ENCODE measurements at regions not wholly inside any gene's neighbourhood (a gene's known extent, or its start where the extent isn't known, plus 50 kb on each side); places are given as distances from the start of the nearest gene placed in this dataset.

DNA sequence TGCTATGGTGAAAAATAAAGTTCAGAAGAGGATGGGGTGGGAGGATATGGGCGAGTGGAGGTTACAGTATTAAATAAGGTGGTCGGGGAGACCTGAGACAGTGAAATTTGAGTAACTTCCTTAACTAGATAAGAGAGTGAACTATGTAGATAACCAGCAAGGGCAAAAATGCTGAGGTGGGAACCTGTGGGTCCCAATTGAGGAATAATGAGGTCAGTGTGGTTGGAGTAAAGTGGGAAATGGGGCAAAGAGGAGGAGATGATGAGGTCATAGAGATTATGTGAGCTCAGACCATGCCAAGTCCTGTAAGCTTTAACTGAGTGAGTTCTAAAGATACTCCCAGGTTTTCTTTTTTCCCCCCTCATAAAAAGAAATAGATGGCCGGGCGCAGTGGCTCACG, 614.6 kb upstream of the PLXNA2 start:
- intact Hi-C loops (cut with DNase I): no loop called here
- no peaks in the 10 kb centered on the region for H3K27me3 ChIP-seq
- DNase-seq: no peak
- no peak overlapping the region for H3K27ac ChIP-seq
- H3K4me3 ChIP-seq: no peak overlapping the region
- no peaks in the 10 kb centered on the region for H3K4me1 ChIP-seq
- 71 to 81% methylated on average over 5 of the region's 5 CpGs for WGBS, 2 donors
- no peaks in the 10 kb centered on the region for H3K9me3 ChIP-seq
- no peaks in the 10 kb centered on the region for H3K36me3 ChIP-seq
- TF ChIP-seq POLR2AphosphoS5 (IDR thresholded peaks at IDR 0.05) (no peak), EP300 (IDR thresholded peaks at IDR 0.05) (no peak), POLR2A (IDR thresholded peaks at IDR 0.05) (no peak)
- TF ChIP-seq, protein P1, sequence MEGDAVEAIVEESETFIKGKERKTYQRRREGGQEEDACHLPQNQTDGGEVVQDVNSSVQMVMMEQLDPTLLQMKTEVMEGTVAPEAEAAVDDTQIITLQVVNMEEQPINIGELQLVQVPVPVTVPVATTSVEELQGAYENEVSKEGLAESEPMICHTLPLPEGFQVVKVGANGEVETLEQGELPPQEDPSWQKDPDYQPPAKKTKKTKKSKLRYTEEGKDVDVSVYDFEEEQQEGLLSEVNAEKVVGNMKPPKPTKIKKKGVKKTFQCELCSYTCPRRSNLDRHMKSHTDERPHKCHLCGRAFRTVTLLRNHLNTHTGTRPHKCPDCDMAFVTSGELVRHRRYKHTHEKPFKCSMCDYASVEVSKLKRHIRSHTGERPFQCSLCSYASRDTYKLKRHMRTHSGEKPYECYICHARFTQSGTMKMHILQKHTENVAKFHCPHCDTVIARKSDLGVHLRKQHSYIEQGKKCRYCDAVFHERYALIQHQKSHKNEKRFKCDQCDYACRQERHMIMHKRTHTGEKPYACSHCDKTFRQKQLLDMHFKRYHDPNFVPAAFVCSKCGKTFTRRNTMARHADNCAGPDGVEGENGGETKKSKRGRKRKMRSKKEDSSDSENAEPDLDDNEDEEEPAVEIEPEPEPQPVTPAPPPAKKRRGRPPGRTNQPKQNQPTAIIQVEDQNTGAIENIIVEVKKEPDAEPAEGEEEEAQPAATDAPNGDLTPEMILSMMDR (IDR thresholded peaks at IDR 0.05): no peak

DNA sequence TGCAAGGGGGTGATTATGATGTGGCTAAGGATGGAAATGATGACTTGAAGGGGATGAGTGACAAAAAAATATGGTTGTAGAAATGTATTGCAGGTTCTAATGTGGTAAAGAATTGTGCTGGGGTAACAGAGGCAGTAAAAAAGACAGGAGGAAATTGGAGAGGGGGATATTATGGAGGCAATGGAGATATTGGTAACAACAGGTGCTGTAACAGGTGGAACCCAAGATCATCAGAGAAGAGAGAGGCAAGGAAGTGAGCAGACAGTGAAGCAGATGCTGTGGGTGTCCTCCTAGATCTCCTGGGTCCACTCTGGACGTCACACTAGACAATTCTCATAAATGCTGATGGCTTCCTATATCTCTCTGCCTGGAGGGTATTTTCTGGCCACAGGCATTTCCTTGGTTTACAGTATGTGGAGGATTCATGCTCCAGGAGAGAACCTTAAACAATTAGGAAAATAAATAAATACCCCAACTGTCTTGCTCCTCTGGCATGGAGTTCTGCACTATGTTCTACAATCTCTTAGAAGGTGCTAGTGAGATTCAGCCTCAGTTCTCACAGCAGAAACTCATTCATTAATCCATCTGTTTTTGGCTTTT, 620.3 kb upstream of the PLXNA2 start:
- H3K4me1 ChIP-seq: no peaks in the 10 kb centered on the region
- TF ChIP-seq POLR2A (IDR thresholded peaks at IDR 0.05) (no peak), POLR2AphosphoS5 (IDR thresholded peaks at IDR 0.05) (no peak), EP300 (IDR thresholded peaks at IDR 0.05) (no peak)
- TF ChIP-seq, protein P1 (IDR thresholded peaks at IDR 0.05): no peak
- WGBS, 2 donors: 65 to 74% methylated on average over 1 of the region's 1 CpG
- no peaks in the 10 kb centered on the region for H3K27me3 ChIP-seq
- no peaks in the 10 kb centered on the region for H3K36me3 ChIP-seq
- H3K4me3 ChIP-seq: no peak overlapping the region
- no peak for DNase-seq
- intact Hi-C loops (cut with DNase I): no loop called here
- no peak overlapping the region for H3K27ac ChIP-seq
- H3K9me3 ChIP-seq: no peaks in the 10 kb centered on the region

DNA sequence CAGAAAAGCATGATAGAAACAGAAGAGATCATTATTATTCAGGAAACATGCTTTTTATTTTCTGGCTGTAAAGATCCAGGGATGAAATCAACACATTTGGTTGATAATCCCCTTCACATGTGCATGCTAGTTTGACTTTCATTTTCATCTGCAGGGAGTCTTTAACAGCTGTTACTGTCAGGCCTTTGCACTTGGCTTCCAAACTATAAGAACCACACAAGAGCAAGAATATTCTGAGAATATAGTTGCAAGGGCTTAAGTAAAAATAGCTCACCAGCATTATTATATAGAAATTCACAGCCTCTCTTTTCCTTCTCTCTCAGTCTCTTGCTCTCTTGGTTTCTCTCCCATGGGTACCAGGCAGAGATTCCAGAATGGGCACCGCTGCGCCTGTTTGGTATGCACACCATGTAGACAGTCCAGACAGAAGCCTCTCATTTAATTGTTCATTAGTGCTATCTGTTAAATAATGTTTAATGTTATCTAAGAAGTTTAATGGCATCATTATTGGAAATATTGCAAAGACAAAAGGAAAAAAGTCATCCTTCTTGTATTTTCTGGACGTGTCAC, 622.3 kb upstream of the PLXNA2 start:
- intact Hi-C loops (cut with DNase I): no loop called here
- Histone ChIP-seq H3K4me1 (no peaks in the 10 kb centered on the region), H3K27ac (no peak overlapping the region), H3K27me3 (no peaks in the 10 kb centered on the region), H3K36me3 (no peaks in the 10 kb centered on the region), H3K4me3 (no peak overlapping the region), H3K9me3 (no peaks in the 10 kb centered on the region)
- TF ChIP-seq EP300 (IDR thresholded peaks at IDR 0.05) (no peak), POLR2AphosphoS5 (IDR thresholded peaks at IDR 0.05) (no peak)
- TF ChIP-seq, protein P1 (IDR thresholded peaks at IDR 0.05): no peak
- WGBS, 2 donors: 85 to 94% methylated on average over 3 of the region's 3 CpGs
- no peak for DNase-seq

DNA sequence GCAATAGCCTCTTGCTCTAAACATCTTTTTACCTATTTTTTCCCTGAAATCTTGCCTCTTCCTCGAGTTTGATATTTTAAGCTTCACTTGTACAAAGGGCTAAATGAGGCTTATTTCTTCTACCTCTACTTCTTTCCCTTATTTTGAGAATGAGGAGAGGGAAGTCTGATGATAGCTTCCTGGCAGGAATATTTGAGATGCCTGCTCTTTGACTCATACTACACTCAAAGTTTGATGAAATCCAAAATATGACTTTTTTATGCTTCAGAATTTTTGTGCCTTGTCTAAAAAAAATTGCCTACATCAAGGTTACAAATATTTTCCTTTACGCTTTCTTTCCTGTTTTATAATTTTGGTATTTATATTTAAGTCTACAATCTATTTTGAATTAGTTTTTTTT, 624.4 kb upstream of the PLXNA2 start:
- DNase-seq: no peak
- intact Hi-C loops (cut with DNase I): no loop called here
- Histone ChIP-seq H3K4me1 (no peaks in the 10 kb centered on the region), H3K9me3 (no peaks in the 10 kb centered on the region), H3K4me3 (no peak overlapping the region), H3K27me3 (no peaks in the 10 kb centered on the region), H3K36me3 (no peaks in the 10 kb centered on the region), H3K27ac (no peak overlapping the region)
- WGBS, 2 donors: 38 to 71% methylated on average over 2 of the region's 2 CpGs
- TF ChIP-seq EP300 (IDR thresholded peaks at IDR 0.05) (no peak), POLR2AphosphoS5 (IDR thresholded peaks at IDR 0.05) (no peak), POLR2A (IDR thresholded peaks at IDR 0.05) (no peak)
- TF ChIP-seq, protein P1 (IDR thresholded peaks at IDR 0.05): no peak

DNA sequence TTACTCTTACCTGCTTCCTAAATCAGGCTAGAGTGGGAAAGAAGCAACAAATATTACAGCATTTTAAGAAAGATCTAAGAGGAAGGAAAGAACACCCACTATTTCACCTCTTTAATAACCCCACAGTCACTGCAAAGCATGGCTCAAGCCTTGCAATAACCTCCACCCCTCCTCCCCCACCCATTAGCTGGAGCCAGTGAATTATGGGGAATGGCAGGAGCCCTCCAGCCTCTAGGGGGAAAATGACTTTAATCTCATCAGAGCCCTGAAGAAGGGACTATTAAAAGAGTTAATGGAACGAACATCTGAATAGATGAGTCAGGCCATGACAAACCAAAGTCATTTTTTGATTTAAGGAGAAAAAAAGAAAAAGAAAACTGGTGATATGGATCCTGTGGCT, 630.7 kb upstream of the PLXNA2 start:
- H3K36me3 ChIP-seq: no peaks in the 10 kb centered on the region
- H3K27me3 ChIP-seq: no peaks in the 10 kb centered on the region
- WGBS, 2 donors: 64 to 73% methylated on average over 1 of the region's 1 CpG
- TF ChIP-seq POLR2A (IDR thresholded peaks at IDR 0.05): no peak
- TF ChIP-seq, protein P1 (IDR thresholded peaks at IDR 0.05): no peak
- TF ChIP-seq EP300 (IDR thresholded peaks at IDR 0.05): no peak
- TF ChIP-seq POLR2AphosphoS5 (IDR thresholded peaks at IDR 0.05): no peak
- no peak for DNase-seq
- intact Hi-C loops (cut with DNase I): no loop called here
- no peak overlapping the region for H3K4me3 ChIP-seq
- H3K4me1 ChIP-seq: no peaks in the 10 kb centered on the region
- no peaks in the 10 kb centered on the region for H3K9me3 ChIP-seq
- no peak overlapping the region for H3K27ac ChIP-seq

Measured in sigmoid colon (tissue), 6 donors.